Glomerular visceral epithelial cell (primary cell): ENCODE measurements at regions not wholly inside any gene's neighbourhood (a gene's known extent, or its start where the extent isn't known, plus 50 kb on each side); places are given as distances from the start of the nearest gene placed in this dataset.
"Not testable (repeated sequence)": the region's sequence is repeated elsewhere in the genome, so short reads cannot be mapped to it uniquely, and the experiment has no call there.

Experiments used
- DNase-seq: peaks from one replicate; pipeline ENCODE4 v3.0.0-alpha.2; 2016; ENCODE audit errors: extremely low spot score

GRCh38 chr1:30250984-30251850, 472.2 kb downstream of the MATN1 start:
- DNase-seq: no peak

- no peak for DNase-seq
Measured at GRCh38 chr1:30250338-30250983, 472.9 kb downstream of the MATN1 start.

- no peak for DNase-seq
Measured at GRCh38 chr1:30249446-30250337, 473.7 kb downstream of the MATN1 start.

- DNase-seq: no peak
Measured at GRCh38 chr1:30248774-30249173, 474.6 kb downstream of the MATN1 start.

- DNase-seq: no peak
Measured at GRCh38 chr1:30248373-30248772, 475.0 kb downstream of the MATN1 start.

GRCh38 chr1:30244801-30245200, 478.6 kb downstream of the MATN1 start:
- no peak for DNase-seq

- DNase-seq: no peak
Measured at GRCh38 chr1:30242722-30243457, 480.5 kb downstream of the MATN1 start.

- DNase-seq: no peak
Measured at GRCh38 chr1:30242168-30242567, 481.2 kb downstream of the MATN1 start.

- DNase-seq: no peak
Measured at GRCh38 chr1:30241681-30242080, 481.7 kb downstream of the MATN1 start.

- DNase-seq: no peak
Measured at GRCh38 chr1:30234091-30234490, 489.3 kb downstream of the MATN1 start.

- no peak for DNase-seq
Measured at GRCh38 chr1:30232288-30232899, 491.0 kb downstream of the MATN1 start.

GRCh38 chr1:30229960-30230359, 493.4 kb downstream of the MATN1 start:
- DNase-seq: no peak

- DNase-seq: no peak
Measured at GRCh38 chr1:30229557-30229956, 493.8 kb downstream of the MATN1 start.

GRCh38 chr1:30226648-30227047, 496.7 kb downstream of the MATN1 start:
- DNase-seq: no peak

GRCh38 chr1:30225357-30225756, 498.0 kb downstream of the MATN1 start:
- no peak for DNase-seq

GRCh38 chr1:30219675-30220074, 503.7 kb downstream of the MATN1 start:
- DNase-seq: no peak

- DNase-seq: no peak
Measured at GRCh38 chr1:30218438-30218837, 504.9 kb downstream of the MATN1 start.

- DNase-seq: no peak
Measured at GRCh38 chr1:30216602-30217001, 506.8 kb downstream of the MATN1 start.

GRCh38 chr1:30213936-30214335, 509.4 kb downstream of the MATN1 start:
- DNase-seq: no peak

- DNase-seq: not testable (repeated sequence)
Measured at GRCh38 chr1:30207962-30208361, 515.4 kb downstream of the MATN1 start.

- DNase-seq: not testable (repeated sequence)
Measured at GRCh38 chr1:30206631-30207030, 516.8 kb downstream of the MATN1 start.
